IMR-90 (cell line): ENCODE measurements at regions not wholly inside any gene's neighbourhood (a gene's known extent, or its start where the extent isn't known, plus 50 kb on each side); places are given as distances from the start of the nearest gene placed in this dataset.

Experiments
- ATAC-seq: fragments of 200-7000 bp; cut with Tn5 transposase; 2 replicates; pipeline ENCODE4 v1.9.1; 2020; ENCODE audit warnings: low read depth, mild to moderate bottlenecking, moderate library complexity
- BruUV-seq: library from RNA; stranded (reverse); fragments of 400-500 nt; replicated peaks from 2 replicates; lab custom pipeline; 2021; lab: Mats Ljungman, UMichigan
- CTCF ChIA-PET: fragments of 300-600 bp; formaldehyde crosslinking; extraction: SDS; loops from one replicate; lab custom pipeline; 2021; ENCODE audit warnings: antibody characterized with exemption; lab: Yijun Ruan, JAX
- POLR2A ChIA-PET: fragments of 300-600 bp; sonication (Branson Sonifier 250); formaldehyde crosslinking; loops from one replicate; lab custom pipeline; 2022; ENCODE audit warnings: antibody characterized with exemption; ENCODE audit not compliant: unreplicated experiment; lab: Charles Lee
- DNase-seq: peaks from one replicate; pipeline ENCODE4 v3.0.0; 2013
- H2AFZ ChIP-seq: replicated peaks from 2 replicates; pipeline ENCODE3; 2013; ENCODE audit warnings: low read length, mild to moderate bottlenecking; ENCODE audit not compliant: poor library complexity
- H2AK5ac ChIP-seq: 2 replicates; pipeline ENCODE4 v1.6.1; 2013; ENCODE audit warnings: low read depth, low read length, inconsistent platforms
- H2AK9ac ChIP-seq: replicated peaks from 2 replicates; pipeline ENCODE3; 2013; ENCODE audit warnings: mild to moderate bottlenecking, low read depth, low read length, moderate library complexity; ENCODE audit not compliant: poor library complexity
- H2BK120ac ChIP-seq: 2 replicates; pipeline ENCODE4 v1.6.1; 2013; ENCODE audit warnings: low read depth, low read length, inconsistent platforms
- H2BK15ac ChIP-seq: 3 replicates; pipeline ENCODE4 v1.6.1; 2013; ENCODE audit warnings: low read depth, low read length, inconsistent platforms
- H2BK20ac ChIP-seq: 2 replicates; pipeline ENCODE4 v1.6.1; 2013; ENCODE audit warnings: low read depth, mild to moderate bottlenecking, inconsistent platforms, low read length, moderate library complexity
- H2BK5ac ChIP-seq: 2 replicates; pipeline ENCODE4 v1.6.1; 2013; ENCODE audit warnings: mild to moderate bottlenecking, low read depth, low read length, inconsistent platforms; ENCODE audit not compliant: poor library complexity, severe bottlenecking
- H3K14ac ChIP-seq: replicated peaks from 2 replicates; pipeline ENCODE4 v1.6.1; 2013; ENCODE audit warnings: low read depth, low read length, inconsistent platforms
- H3K18ac ChIP-seq: 2 replicates; pipeline ENCODE4 v1.6.1; 2013; ENCODE audit warnings: low read depth, low read length, control low read depth
- H3K23ac ChIP-seq: 2 replicates; pipeline ENCODE4 v1.6.1; 2013; ENCODE audit warnings: low read depth, low read length, inconsistent platforms
- H3K27ac ChIP-seq: 2 replicates; pipeline ENCODE4 v1.5.1; 2013; ENCODE audit warnings: mild to moderate bottlenecking, control low read depth, low read length; ENCODE audit not compliant: insufficient read depth
- H3K27me3 ChIP-seq: 2 replicates; pipeline ENCODE4 v1.6.1; 2013; ENCODE audit warnings: low read length; ENCODE audit not compliant: control insufficient read depth, insufficient read depth
- H3K36me3 ChIP-seq: 2 replicates; pipeline ENCODE4 v1.6.1; 2013; ENCODE audit warnings: low read length, mixed read lengths; ENCODE audit not compliant: control insufficient read depth, insufficient read depth
- H3K4ac ChIP-seq: 2 replicates; pipeline ENCODE4 v1.6.1; 2013; ENCODE audit warnings: low read depth, low read length, inconsistent platforms
- H3K4me1 ChIP-seq: 2 replicates; pipeline ENCODE4 v1.6.1; 2013; ENCODE audit warnings: low read length, mixed read lengths; ENCODE audit not compliant: control insufficient read depth, insufficient read depth
- H3K4me2 ChIP-seq: 2 replicates; pipeline ENCODE4 v1.6.1; 2013; ENCODE audit warnings: low read depth, mild to moderate bottlenecking, control low read depth, low read length, moderate library complexity
- H3K4me3 ChIP-seq: 2 replicates; pipeline ENCODE4 v1.5.1; 2013; ENCODE audit warnings: low read depth, mild to moderate bottlenecking, control low read depth, low read length, moderate library complexity; ENCODE audit not compliant: insufficient read depth
- H3K56ac ChIP-seq: 2 replicates; pipeline ENCODE4 v1.6.1; 2013; ENCODE audit warnings: low read length, inconsistent platforms; ENCODE audit not compliant: insufficient read depth; ENCODE audit errors: extremely low read depth
- H3K79me1 ChIP-seq, 2 experiments: 2 replicates each; pipeline ENCODE4 v1.6.1; 2013; ENCODE audit warnings: low read length in 2 of 2, inconsistent platforms in 1 of 2, low read depth in 1 of 2
- H3K9ac ChIP-seq: 2 replicates; pipeline ENCODE4 v1.6.1; 2013; ENCODE audit warnings: low read depth, low read length, control low read depth
- H3K9me1 ChIP-seq: 2 replicates; pipeline ENCODE4 v1.6.1; 2013; ENCODE audit warnings: low read length, inconsistent platforms; ENCODE audit not compliant: insufficient read depth
- H3K9me3 ChIP-seq: 2 replicates; pipeline ENCODE4 v1.6.1; 2013; ENCODE audit warnings: low read length; ENCODE audit not compliant: control insufficient read depth, insufficient read depth
- H4K20me1 ChIP-seq: 2 replicates; pipeline ENCODE4 v1.6.1; 2013; ENCODE audit warnings: low read length, inconsistent platforms; ENCODE audit not compliant: insufficient read depth
- H4K5ac ChIP-seq: 2 replicates; pipeline ENCODE4 v1.6.1; 2013; ENCODE audit warnings: mild to moderate bottlenecking, low read depth, low read length, control low read depth
- H4K8ac ChIP-seq, 2 experiments: 2 replicates each; pipeline ENCODE4 v1.6.1; 2013; ENCODE audit warnings: low read depth in 2 of 2, low read length in 2 of 2, control low read depth in 1 of 2, inconsistent platforms in 1 of 2
- H4K91ac ChIP-seq: 2 replicates; pipeline ENCODE4 v1.6.1; 2013; ENCODE audit warnings: low read depth, low read length, inconsistent platforms; ENCODE audit not compliant: insufficient read depth
- BHLHE40 ChIP-seq: fragments of 150-350 bp; IDR thresholded peaks from 2 replicates; pipeline ENCODE4 v1.6.1; 2016; ENCODE audit warnings: mild to moderate bottlenecking, low read depth, low read length
- CEBPB ChIP-seq: IDR thresholded peaks from 2 replicates; pipeline ENCODE4 v1.6.1; 2012; ENCODE audit warnings: low read depth, low read length, improper control_type of control experiment
- CHD1 ChIP-seq: IDR thresholded peaks from 2 replicates; pipeline ENCODE4 v1.6.1; 2012; ENCODE audit warnings: low read depth, low read length, improper control_type of control experiment
- ELK1 ChIP-seq: fragments of 150-350 bp; IDR thresholded peaks from 2 replicates; pipeline ENCODE4 v1.6.1; 2016; ENCODE audit warnings: low read depth, mild to moderate bottlenecking, low read length, moderate library complexity, borderline replicate concordance
- FOS ChIP-seq: fragments of 150-350 bp; IDR thresholded peaks from 2 replicates; pipeline ENCODE4 v1.6.1; 2016; ENCODE audit warnings: low read depth, low read length
- MAFK ChIP-seq: IDR thresholded peaks from 2 replicates; pipeline ENCODE4 v1.6.1; 2012; ENCODE audit warnings: low read depth, low read length, improper control_type of control experiment
- MXI1 ChIP-seq: IDR thresholded peaks from 2 replicates; pipeline ENCODE4 v1.6.1; 2012; ENCODE audit warnings: low read depth, mild to moderate bottlenecking, low read length, moderate library complexity, borderline replicate concordance
- RCOR1 ChIP-seq: IDR thresholded peaks from 2 replicates; pipeline ENCODE4 v1.6.1; 2012; ENCODE audit warnings: mild to moderate bottlenecking, low read length, improper control_type of control experiment; ENCODE audit not compliant: insufficient replicate concordance
- SMC3 ChIP-seq: fragments of 150-350 bp; IDR thresholded peaks from 2 replicates; pipeline ENCODE4 v1.6.1; 2016; ENCODE audit warnings: low read depth, mild to moderate bottlenecking, antibody characterized with exemption, low read length, moderate library complexity
- USF2 ChIP-seq: fragments of 150-350 bp; IDR thresholded peaks from 2 replicates; pipeline ENCODE4 v1.6.1; 2017; ENCODE audit warnings: mild to moderate bottlenecking, antibody characterized with exemption, low read length, low read depth
- WGBS, 2 experiments: methylation state at CpG; one replicate each; pipeline versions ENCODE4 v1.1.5 to v1.1.7; 2013; ENCODE audit warnings: missing lambda C conversion rate in 2 of 2; ENCODE audit not compliant: insufficient read length in 1 of 2; ENCODE audit errors: extremely low coverage in 2 of 2; 5-methylcytosine and 5-hydroxymethylcytosine counted together
- dilution Hi-C: fragments of 300-500 bp; cut with HindIII; formaldehyde crosslinking; loops from one replicate; pipeline ENCODE4 v1.14.3; 2018; ENCODE audit warnings: low sequenced_read_pairs; ENCODE audit not compliant: unreplicated experiment
- in situ Hi-C: fragments of 300-500 bp; cut with MboI; formaldehyde crosslinking; loops from 3 replicates; pipeline ENCODE4 v1.14.3; 2019; ENCODE audit warnings: low sequenced_read_pairs, inconsistent platforms, mixed read lengths
- intact Hi-C: fragments of 100-400 bp; cut with micrococcal nuclease; formaldehyde crosslinking; loops from 2 replicates; pipeline ENCODE4 v1.10.0; 2022

GRCh38 chr4:66164869-66165268 is 494.6 kb upstream of the EPHA5 start:
- no peak overlapping the region for H3K4ac ChIP-seq
- peaks cover 4% of the 10 kb centered on the region for H3K9me3 ChIP-seq
- intact Hi-C loops = no loop called here
- dilution Hi-C loops = no loop called here
- no CpG with 5 or more reads among the region's 1 CpG for WGBS, 2 experiments
- H2AK9ac ChIP-seq = no peak overlapping the region
- H2BK120ac ChIP-seq = no peak overlapping the region
- no peak overlapping the region for H3K4me3 ChIP-seq
- no peaks in the 10 kb centered on the region for H3K9me1 ChIP-seq
- H3K56ac ChIP-seq = no peak overlapping the region
- H2AK5ac ChIP-seq = no peak overlapping the region
- H4K8ac ChIP-seq = no peak overlapping the region
- BruUV-seq = no TSS peak
- H4K20me1 ChIP-seq = no peaks in the 10 kb centered on the region
- no peaks in the 10 kb centered on the region for H3K79me1 ChIP-seq
- H3K36me3 ChIP-seq = no peaks in the 10 kb centered on the region
- no peaks in the 10 kb centered on the region for H3K4me1 ChIP-seq
- no peak overlapping the region for H3K23ac ChIP-seq
- ChIA-PET POLR2A (no interaction called here), CTCF (no interaction called here)
- no peaks in the 10 kb centered on the region for H3K27me3 ChIP-seq
- no peak overlapping the region for H4K5ac ChIP-seq
- no peak overlapping the region for H3K14ac ChIP-seq
- H3K9ac ChIP-seq = no peak overlapping the region
- no peak for ATAC-seq
- H3K27ac ChIP-seq = no peak overlapping the region
- no peak overlapping the region for H4K91ac ChIP-seq
- in situ Hi-C loops = no loop called here
- no peak overlapping the region for H2BK20ac ChIP-seq
- no peak for DNase-seq
- H2BK15ac ChIP-seq = no peak overlapping the region
- no peak overlapping the region for H3K4me2 ChIP-seq
- no peak overlapping the region for H3K18ac ChIP-seq
- H2BK5ac ChIP-seq = no peak overlapping the region
- TF ChIP-seq CHD1 (no peak), RCOR1 (no peak), ELK1 (no peak), FOS (no peak), MAFK (no peak), USF2 (no peak), BHLHE40 (no peak), MXI1 (no peak), CEBPB (no peak), SMC3 (no peak)
- H2AFZ ChIP-seq = no peak overlapping the region
